ENCODE measurements at regions not wholly inside any gene's neighbourhood (a gene's known extent, or its start where the extent isn't known, plus 50 kb on each side); places are given as distances from the start of the nearest gene placed in this dataset.
"Not testable (repeated sequence)": the region's sequence is repeated elsewhere in the genome, so short reads cannot be mapped to it uniquely, and the experiment has no call there.

GRCh38 chr5:21488828-21489227, 1364.3 kb downstream of the CDH12 start:
- WGBS (ENCODE audit: insufficient coverage, low lambda C conversion rate): no CpG with 5 or more reads among the region's 6 CpGs
- H3K4me3 ChIP-seq (ENCODE audit: low read length); H3K9me3 ChIP-seq (ENCODE audit: control insufficient read depth, low read depth, low read length); H3K36me3 ChIP-seq (ENCODE audit: control insufficient read depth, insufficient read depth, low read length); H3K27me3 ChIP-seq (ENCODE audit: control insufficient read depth, insufficient read depth, low read length); H3K4me1 ChIP-seq (ENCODE audit: control insufficient read depth, insufficient read depth, low read length); DNase-seq; H3K27ac ChIP-seq (ENCODE audit: low read length): not testable (repeated sequence)

GRCh38 chr5:21485458-21486000, 1367.6 kb downstream of the CDH12 start:
- not testable (repeated sequence) for H3K4me3 ChIP-seq (ENCODE audit: low read length); H3K36me3 ChIP-seq (ENCODE audit: control insufficient read depth, insufficient read depth, low read length); H3K27me3 ChIP-seq (ENCODE audit: control insufficient read depth, insufficient read depth, low read length); DNase-seq; H3K9me3 ChIP-seq (ENCODE audit: control insufficient read depth, low read depth, low read length); H3K27ac ChIP-seq (ENCODE audit: low read length); H3K4me1 ChIP-seq (ENCODE audit: control insufficient read depth, insufficient read depth, low read length)
- no CpG with 5 or more reads among the region's 7 CpGs for WGBS (ENCODE audit: insufficient coverage, low lambda C conversion rate)

- H3K4me1 ChIP-seq (ENCODE audit: control insufficient read depth, insufficient read depth, low read length); H3K27me3 ChIP-seq (ENCODE audit: control insufficient read depth, insufficient read depth, low read length); DNase-seq; H3K27ac ChIP-seq (ENCODE audit: low read length); H3K9me3 ChIP-seq (ENCODE audit: control insufficient read depth, low read depth, low read length); H3K36me3 ChIP-seq (ENCODE audit: control insufficient read depth, insufficient read depth, low read length); H3K4me3 ChIP-seq (ENCODE audit: low read length): not testable (repeated sequence)
- WGBS (ENCODE audit: insufficient coverage, low lambda C conversion rate): no CpG with 5 or more reads among the region's 19 CpGs
Measured at GRCh38 chr5:21484498-21484889, 1368.7 kb downstream of the CDH12 start.

- DNase-seq; H3K36me3 ChIP-seq (ENCODE audit: control insufficient read depth, insufficient read depth, low read length); H3K4me3 ChIP-seq (ENCODE audit: low read length); H3K4me1 ChIP-seq (ENCODE audit: control insufficient read depth, insufficient read depth, low read length); H3K27ac ChIP-seq (ENCODE audit: low read length); H3K9me3 ChIP-seq (ENCODE audit: control insufficient read depth, low read depth, low read length); H3K27me3 ChIP-seq (ENCODE audit: control insufficient read depth, insufficient read depth, low read length): not testable (repeated sequence)
- no CpG with 5 or more reads among the region's 19 CpGs for WGBS (ENCODE audit: insufficient coverage, low lambda C conversion rate)
Measured at GRCh38 chr5:21483790-21484497, 1369.2 kb downstream of the CDH12 start.

GRCh38 chr5:21482983-21483650, 1370.0 kb downstream of the CDH12 start:
- WGBS (ENCODE audit: insufficient coverage, low lambda C conversion rate): no CpG with 5 or more reads among the region's 22 CpGs
- H3K27me3 ChIP-seq (ENCODE audit: control insufficient read depth, insufficient read depth, low read length); DNase-seq: not testable (repeated sequence)

GRCh38 chr5:21482522-21482921, 1370.6 kb downstream of the CDH12 start:
- not testable (repeated sequence) for H3K36me3 ChIP-seq (ENCODE audit: control insufficient read depth, insufficient read depth, low read length); H3K4me3 ChIP-seq (ENCODE audit: low read length); DNase-seq; H3K27ac ChIP-seq (ENCODE audit: low read length); H3K9me3 ChIP-seq (ENCODE audit: control insufficient read depth, low read depth, low read length); H3K4me1 ChIP-seq (ENCODE audit: control insufficient read depth, insufficient read depth, low read length); H3K27me3 ChIP-seq (ENCODE audit: control insufficient read depth, insufficient read depth, low read length)
- no CpG with 5 or more reads among the region's 13 CpGs for WGBS (ENCODE audit: insufficient coverage, low lambda C conversion rate)

More at GRCh38 chr5:21482983-21483650, 1370.0 kb downstream of the CDH12 start:
- not testable (repeated sequence) for H3K4me3 ChIP-seq (ENCODE audit: low read length); H3K9me3 ChIP-seq (ENCODE audit: control insufficient read depth, low read depth, low read length); H3K4me1 ChIP-seq (ENCODE audit: control insufficient read depth, insufficient read depth, low read length); H3K27ac ChIP-seq (ENCODE audit: low read length); H3K36me3 ChIP-seq (ENCODE audit: control insufficient read depth, insufficient read depth, low read length)

- not testable (repeated sequence) for H3K9me3 ChIP-seq (ENCODE audit: control insufficient read depth, low read depth, low read length); H3K27me3 ChIP-seq (ENCODE audit: control insufficient read depth, insufficient read depth, low read length); H3K4me1 ChIP-seq (ENCODE audit: control insufficient read depth, insufficient read depth, low read length); H3K36me3 ChIP-seq (ENCODE audit: control insufficient read depth, insufficient read depth, low read length); DNase-seq; H3K27ac ChIP-seq (ENCODE audit: low read length); H3K4me3 ChIP-seq (ENCODE audit: low read length)
- WGBS (ENCODE audit: insufficient coverage, low lambda C conversion rate): 100% methylated on average over 1 of the region's 24 CpGs
Measured at GRCh38 chr5:21481320-21482270, 1371.5 kb downstream of the CDH12 start.

GRCh38 chr5:21480054-21480453, 1373.1 kb downstream of the CDH12 start:
- no CpG with 5 or more reads among the region's 4 CpGs for WGBS (ENCODE audit: insufficient coverage, low lambda C conversion rate)
- not testable (repeated sequence) for DNase-seq; H3K4me3 ChIP-seq (ENCODE audit: low read length); H3K9me3 ChIP-seq (ENCODE audit: control insufficient read depth, low read depth, low read length); H3K27ac ChIP-seq (ENCODE audit: low read length); H3K36me3 ChIP-seq (ENCODE audit: control insufficient read depth, insufficient read depth, low read length); H3K4me1 ChIP-seq (ENCODE audit: control insufficient read depth, insufficient read depth, low read length); H3K27me3 ChIP-seq (ENCODE audit: control insufficient read depth, insufficient read depth, low read length)

GRCh38 chr5:21473981-21474380, 1379.2 kb downstream of the CDH12 start:
- not testable (repeated sequence) for H3K4me3 ChIP-seq (ENCODE audit: low read length); DNase-seq; H3K27ac ChIP-seq (ENCODE audit: low read length); H3K9me3 ChIP-seq (ENCODE audit: control insufficient read depth, low read depth, low read length); H3K36me3 ChIP-seq (ENCODE audit: control insufficient read depth, insufficient read depth, low read length); H3K27me3 ChIP-seq (ENCODE audit: control insufficient read depth, insufficient read depth, low read length); H3K4me1 ChIP-seq (ENCODE audit: control insufficient read depth, insufficient read depth, low read length)
- no CpG with 5 or more reads among the region's 6 CpGs for WGBS (ENCODE audit: insufficient coverage, low lambda C conversion rate)

- H3K4me1 ChIP-seq (ENCODE audit: control insufficient read depth, insufficient read depth, low read length); DNase-seq; H3K27me3 ChIP-seq (ENCODE audit: control insufficient read depth, insufficient read depth, low read length); H3K36me3 ChIP-seq (ENCODE audit: control insufficient read depth, insufficient read depth, low read length); H3K9me3 ChIP-seq (ENCODE audit: control insufficient read depth, low read depth, low read length); H3K4me3 ChIP-seq (ENCODE audit: low read length); H3K27ac ChIP-seq (ENCODE audit: low read length): not testable (repeated sequence)
- WGBS (ENCODE audit: insufficient coverage, low lambda C conversion rate): no CpG with 5 or more reads among the region's 13 CpGs
Measured at GRCh38 chr5:21473436-21473835, 1379.7 kb downstream of the CDH12 start.
